Renal pelvis (tissue), 1 donor: ENCODE measurements at regions not wholly inside any gene's neighbourhood (a gene's known extent, or its start where the extent isn't known, plus 50 kb on each side); places are given as distances from the start of the nearest gene placed in this dataset.
"Not testable (repeated sequence)": the region's sequence is repeated elsewhere in the genome, so short reads cannot be mapped to it uniquely, and the experiment has no call there.

Source experiments
- DNase-seq: peaks from one replicate; pipeline ENCODE4 v3.0.0-alpha.2; 2013

DNA sequence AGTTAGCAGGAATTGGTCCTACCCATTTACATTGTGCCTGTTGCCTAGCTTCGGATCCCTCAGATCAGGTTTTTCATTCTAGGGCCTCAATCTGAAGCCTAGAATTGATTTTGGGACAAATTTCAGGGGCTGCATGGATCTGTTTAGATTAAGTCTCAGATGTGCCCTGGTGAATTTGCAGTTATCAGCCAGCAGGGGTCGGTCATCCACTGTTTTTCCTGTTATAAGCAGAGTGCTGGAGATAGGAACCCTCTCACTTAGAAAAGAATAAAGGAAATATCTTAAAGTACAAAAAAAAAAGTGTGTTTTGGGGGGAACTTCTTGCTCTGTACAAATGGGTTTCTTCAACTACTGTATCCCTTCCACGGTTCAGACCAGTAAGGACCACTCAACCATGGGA, 212.5 kb downstream of the BCHE start:
- DNase-seq = no peak

DNA sequence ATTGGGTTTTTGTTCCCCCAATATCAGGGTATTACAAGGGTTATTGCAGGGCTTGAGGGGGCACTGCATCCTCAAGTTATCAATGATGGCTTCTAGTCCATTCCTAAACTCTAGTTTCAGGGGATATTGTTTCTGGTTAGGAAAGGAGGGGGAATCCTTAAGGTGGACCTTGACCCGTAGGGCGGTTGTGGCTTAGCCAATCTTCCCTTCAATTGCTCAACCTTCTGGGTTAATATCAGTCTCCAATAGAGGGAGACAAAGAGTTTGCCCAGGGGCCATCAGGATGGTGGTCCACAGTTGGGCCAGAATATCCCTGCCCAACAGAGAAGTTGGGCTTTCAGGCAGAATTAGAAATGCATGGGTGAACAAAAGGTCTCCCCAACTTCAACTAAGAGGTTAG, 214.9 kb downstream of the BCHE start:
- DNase-seq = no peak

DNA sequence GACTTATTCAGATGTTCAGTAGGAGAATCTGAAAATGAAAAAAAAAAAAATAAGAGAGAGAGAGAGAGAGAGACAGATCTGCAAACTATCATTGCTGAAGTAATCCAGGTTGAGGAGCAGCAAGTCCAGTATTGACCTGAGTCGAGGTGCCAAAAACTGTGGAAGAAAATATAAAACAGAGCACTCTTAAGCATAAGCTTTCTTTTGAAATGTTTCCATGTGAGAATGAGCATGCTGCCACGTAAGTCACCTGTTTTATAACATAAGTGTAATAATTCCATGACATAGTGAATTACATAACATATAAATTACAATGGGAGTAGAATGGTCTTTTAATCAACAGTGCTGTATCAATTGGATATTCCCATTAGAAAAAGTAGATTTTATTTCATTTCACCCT, 218.2 kb downstream of the BCHE start:
- DNase-seq = no peak

DNA sequence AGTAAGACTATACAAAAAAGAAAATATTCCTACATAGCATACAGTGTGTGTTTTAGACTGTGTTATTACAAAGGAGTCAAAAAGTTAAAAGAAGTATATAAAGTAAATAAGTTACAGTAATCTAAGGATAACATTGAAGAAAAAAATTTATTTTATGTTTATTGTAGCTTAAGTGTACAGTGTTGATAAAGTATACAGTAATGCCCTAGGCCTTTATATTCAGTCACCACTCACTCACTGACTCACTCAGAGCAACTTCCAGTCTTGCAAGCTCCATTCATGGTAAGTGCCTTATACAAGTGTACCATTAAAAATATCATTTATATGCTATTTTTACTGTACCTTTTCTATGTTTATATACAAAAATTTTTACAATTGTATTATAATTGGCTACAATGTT, 220.1 kb downstream of the BCHE start:
- no peak for DNase-seq

DNA sequence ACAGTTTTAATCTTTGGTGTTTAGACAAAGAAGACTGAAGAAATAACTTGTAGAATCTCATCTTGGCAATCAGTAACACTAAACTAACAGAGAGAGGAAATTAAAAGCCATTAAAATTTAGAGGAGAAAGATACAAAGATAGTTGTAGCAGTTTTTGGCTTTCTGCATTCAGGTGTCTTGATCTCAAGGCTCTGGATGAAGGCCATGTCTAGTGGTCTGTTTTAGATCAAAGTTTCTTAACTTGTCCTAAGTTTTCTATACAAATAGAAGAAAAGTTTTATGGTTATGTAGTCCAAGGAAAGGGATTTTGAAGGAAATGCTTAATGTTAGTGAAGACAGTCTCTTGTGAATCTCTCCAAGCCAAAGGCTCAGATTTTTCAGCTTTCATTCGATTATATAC, 222.9 kb downstream of the BCHE start:
- DNase-seq = no peak

DNA sequence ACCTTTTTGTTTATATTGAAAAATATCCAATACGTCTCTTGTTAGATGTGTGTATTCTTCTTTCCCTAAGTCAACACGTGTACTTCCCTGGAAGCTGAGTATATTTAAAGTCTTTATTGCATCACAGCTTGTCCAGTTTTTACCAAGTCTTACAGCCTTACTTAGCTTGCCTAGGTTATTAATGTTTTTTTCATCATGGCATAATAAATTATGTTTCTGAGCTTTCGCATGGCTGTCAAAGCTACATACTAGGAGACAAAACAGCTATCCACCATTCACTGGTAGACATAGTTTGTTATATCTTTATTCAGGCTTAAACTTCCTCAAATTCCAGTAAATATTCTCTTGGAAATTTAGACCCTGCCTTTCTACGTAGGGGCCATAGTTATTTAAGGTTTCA, 224.2 kb downstream of the BCHE start:
- DNase-seq = no peak

DNA sequence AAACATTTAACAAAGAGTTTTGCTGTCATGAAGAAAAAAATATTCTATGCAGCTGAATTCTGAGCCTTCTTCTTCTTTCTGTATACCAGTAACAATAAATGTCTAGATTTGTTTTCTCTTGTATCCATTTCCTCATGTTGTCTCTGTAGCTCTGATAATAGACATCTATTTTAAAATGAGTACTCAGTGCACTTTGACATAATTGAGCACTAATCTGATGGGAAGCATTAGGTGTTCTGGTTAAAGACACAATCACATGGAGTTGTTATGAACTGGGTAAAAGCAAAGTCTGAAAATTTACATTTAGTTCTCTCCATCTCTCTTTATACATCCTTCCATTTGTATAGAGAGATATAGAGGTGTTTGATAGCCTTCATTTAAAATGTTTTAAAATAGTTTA, 230.0 kb downstream of the BCHE start:
- no peak for DNase-seq

DNA sequence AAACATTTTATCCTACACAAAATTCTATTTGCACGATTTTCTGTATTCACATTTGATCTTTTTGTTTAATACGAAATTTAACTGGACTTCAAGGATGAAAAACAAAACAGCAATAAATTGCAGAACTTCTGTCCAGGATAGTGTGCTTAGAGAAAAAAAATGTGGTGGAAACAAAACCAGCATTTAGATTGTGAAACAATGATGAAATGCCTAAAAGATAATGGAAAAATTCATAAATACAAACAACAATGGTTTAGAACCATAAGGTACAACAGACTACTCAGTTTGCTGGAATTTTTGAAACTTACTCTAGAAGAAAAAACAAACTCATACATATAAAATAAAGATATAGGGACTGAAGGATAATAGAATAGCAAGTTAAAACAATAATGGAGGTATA, 234.0 kb downstream of the BCHE start:
- no peak for DNase-seq

DNA sequence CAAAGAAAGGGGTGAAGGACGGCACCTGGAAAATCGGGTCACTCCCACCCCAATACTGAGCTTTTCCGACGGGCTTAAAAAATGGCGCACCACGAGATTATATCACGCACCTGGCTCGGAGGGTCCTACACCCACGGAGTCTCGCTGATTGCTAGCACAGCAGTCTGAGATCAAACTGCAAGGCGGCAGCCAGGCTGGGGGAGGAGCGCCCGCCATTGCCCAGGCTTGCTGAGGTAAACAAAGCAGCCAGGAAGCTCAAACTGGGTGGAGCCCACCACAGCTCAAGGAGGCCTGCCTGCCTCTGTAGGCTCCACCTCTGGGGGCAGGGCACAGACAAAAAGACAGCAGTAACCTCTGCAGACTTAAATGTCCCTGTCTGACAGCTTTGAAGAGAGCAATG, 264.7 kb downstream of the BCHE start:
- not testable (repeated sequence) for DNase-seq

DNA sequence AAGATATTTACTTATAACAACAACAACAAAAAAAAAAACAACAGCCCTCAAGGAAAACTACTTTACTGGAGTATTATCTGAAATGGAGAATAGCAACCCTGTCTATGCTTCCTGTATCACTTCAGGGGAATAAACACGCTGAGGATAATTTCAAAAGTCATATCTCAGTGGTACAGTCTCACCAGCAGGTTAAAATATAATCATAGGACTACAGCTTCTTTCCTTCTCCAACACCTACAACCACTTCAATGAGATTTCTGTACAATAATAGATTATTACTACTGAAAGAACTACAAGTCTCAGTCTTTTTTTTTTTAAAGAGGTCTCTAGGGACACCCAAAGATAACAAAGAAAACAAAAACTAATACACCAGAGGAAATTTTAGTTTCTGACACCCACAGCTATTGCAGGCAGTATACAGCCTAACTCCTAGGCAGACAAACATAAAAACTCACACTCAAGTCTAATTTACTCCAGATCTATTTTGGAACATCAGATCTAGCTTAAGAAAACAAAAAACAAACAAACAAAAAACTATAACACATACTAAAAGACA, 268.2 kb downstream of the BCHE start:
- no peak for DNase-seq

DNA sequence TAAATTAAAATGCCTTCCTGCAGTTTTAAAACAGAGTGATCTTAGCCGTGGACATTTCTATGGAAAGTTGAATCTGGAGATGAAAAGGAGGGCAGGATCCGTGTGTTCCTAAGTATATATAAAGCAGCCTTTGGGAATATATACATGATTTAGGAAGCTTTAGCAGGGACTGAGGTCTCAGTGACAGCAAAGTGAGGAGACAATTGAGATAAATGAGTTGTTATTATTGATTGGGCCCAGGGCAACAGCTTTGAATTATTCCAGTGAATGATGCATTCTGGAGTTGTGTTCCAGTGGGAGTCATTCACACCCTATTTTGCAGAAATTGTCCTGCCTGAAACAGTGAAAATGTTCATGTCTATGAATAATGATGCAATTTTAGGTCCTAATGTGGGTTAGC, 281.4 kb downstream of the BCHE start:
- no peak for DNase-seq

DNA sequence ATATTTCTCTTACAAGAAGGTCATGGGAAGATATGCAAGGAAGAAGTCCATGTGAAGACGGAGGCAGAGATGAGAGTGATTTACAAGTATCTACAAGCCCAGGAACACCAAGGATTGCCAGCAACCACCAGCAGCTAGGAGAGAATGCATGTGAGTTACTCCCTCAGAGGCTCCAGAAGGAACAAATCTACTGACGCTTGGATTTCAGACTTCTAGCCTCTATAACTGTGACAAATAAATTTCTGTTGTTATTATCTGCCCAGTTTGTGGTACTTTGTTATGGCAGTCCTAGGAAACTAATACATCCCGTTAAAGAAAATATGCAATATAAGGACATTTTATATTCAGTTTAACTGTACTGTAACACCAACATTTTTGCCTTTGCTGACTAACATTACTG, 283.9 kb downstream of the BCHE start:
- DNase-seq = no peak

DNA sequence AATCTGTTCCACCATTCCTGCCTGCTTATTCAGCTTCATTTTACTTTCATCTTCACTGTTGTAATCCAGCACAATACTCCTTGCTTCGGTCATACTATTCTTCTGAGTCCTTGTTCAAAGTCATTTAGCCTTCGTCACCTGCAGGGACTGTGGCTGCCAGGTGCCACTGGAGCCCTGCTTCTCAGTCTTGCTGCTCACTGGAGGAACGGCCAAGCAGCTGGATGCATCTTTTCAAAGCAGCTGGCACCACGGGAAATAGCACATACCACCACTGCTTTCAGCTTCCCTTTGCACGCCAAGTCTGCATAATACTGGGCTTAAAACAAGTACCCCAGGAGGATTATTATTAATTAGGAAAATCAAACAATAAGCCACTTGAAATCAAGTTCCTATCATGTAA, 287.6 kb downstream of the BCHE start:
- DNase-seq = no peak

DNA sequence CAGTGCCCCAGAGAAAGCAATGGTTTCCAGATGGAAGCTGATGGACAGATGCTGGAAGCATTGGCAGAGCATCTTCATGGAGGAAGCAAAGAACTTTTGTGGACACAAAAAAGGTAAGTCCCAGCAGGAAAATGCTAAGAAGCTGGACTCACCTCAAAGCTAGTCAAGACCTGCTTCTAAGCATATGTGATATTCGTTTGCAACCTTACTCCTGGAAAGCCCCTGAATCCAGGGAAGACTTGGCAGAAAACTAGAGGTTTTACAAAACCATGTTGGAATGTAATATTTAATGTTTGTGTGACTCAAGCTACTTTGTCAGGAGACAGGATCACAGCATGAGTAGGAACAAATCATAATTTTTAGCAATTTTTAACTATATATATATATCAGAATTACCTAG, 288.2 kb downstream of the BCHE start:
- DNase-seq = no peak

DNA sequence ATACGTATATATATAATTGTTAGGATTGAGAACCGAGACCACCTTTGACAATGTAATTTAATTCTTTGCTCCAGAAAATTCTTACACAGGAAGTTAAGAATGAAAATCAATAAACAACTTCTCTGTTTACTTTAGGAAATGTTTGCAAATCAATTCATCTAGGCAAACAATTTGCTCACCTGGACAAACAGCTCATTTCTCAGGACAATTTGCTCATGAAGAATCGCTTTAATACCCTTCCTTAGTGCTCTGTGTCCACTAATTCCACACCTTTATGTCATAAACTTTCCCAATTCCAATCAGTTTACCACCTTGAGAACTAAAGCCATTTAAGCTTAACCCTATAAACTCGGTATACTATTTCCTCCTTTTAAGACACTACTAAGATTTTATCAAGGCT, 292.2 kb downstream of the BCHE start:
- DNase-seq = no peak

DNA sequence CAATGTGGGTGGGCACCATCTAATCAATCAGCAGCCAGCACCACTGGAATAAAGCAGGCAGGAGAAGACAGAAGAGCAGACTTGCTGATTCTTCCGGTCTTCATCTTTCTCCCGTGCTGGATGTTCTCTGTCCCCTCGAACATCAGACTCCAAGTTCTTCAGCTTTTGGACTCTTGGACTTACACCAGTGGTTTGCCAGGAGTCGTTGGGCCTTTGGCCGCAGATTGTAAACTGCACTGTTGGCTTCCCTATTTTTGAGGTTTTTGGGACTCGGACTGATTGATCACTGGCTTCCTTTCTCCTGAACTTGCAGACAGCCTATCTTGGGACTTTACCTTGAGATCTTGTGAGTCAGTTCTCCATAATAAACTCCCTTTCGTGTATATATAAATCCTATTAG, 292.8 kb downstream of the BCHE start:
- DNase-seq = no peak

DNA sequence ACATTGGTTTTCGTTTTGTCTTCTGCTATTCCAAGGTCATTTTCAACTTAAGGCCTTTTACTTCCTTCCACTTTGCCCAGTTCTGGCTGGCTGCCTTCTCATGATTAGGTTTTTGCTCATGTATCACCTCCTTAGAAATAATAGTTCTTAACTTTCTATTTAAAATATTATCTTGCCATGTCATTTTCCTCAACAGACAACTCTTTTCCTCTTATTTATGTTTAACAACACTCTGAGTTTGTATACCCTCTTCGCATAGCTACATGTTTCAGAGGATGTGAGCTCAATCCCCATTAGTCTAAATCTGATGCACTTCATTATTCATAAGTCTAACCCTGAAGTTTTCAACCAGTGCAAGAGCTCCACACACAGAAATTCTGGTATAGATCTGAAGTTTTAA, 299.1 kb downstream of the BCHE start:
- no peak for DNase-seq

DNA sequence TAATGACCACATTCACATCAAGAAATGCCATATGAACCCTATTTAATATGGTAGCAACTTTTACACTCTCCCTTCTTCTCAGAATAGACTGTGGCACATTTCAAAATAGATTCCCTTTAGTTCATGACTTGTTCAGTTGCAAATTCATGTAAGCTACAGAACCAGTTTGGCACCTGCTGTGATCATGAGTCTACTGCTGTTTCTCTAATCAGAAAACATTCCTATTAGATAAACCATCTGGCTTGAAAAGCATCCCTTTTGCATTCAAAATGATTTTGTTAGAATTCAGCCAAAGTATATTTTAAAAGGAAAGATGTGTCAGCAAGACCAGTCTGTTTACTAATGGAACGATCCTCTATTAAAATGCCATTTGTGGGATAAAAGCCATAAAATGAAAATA, 304.4 kb downstream of the BCHE start:
- no peak for DNase-seq

DNA sequence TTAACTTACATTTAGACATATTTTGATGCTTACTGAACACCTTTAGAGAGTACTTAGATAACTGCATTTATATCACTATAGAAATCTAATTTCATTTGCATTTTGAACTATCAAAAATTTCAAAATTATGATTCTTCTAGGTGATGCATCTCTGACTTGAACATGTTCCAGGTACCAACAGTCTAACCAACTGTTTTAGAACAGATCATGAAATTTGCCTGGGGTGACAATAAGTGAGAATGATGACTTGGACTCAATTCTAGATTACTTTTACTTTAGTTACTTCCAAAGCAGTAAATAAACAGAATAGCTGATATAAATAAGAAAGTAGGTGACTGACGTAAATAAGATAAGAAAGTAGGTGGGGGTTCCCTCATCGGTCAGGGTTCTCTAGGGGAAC, 307.8 kb downstream of the BCHE start:
- DNase-seq = no peak

DNA sequence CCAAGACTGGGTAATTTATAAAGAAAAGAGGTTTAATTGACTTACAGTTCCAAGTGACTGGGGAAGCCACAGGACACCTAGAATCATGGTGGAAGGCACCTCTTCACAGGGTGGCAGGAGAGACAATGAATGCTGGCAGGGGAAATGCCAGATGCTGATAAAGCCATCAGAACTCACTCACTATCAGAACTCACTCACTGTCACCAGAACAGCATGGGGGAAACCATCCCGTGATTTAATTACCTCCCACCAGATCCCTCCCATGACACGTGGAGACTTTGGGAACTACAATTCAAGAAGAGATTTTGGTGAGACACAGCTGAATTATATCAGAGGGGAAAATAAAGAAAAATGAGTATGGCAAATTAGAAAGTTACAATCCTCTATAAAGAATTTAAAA, 310.9 kb downstream of the BCHE start:
- no peak for DNase-seq

DNA sequence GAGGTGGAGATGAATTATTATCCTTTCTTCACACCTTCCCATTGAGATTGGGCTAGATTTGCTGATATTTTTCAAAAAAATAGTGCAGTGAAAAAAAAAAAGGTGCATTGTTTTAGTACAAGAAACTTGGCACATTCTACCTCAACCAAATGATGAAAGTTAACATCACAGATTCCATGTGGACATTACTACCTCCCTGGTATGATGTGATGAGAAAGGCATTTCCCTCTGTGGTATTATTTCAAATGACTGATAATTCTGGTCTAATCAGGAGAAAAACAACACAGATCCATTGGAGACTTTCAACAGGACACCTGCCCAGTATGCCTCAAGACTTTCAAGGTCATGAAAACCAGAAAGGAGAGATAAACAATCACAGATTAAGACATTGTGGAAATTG, 313.4 kb downstream of the BCHE start:
- no peak for DNase-seq

DNA sequence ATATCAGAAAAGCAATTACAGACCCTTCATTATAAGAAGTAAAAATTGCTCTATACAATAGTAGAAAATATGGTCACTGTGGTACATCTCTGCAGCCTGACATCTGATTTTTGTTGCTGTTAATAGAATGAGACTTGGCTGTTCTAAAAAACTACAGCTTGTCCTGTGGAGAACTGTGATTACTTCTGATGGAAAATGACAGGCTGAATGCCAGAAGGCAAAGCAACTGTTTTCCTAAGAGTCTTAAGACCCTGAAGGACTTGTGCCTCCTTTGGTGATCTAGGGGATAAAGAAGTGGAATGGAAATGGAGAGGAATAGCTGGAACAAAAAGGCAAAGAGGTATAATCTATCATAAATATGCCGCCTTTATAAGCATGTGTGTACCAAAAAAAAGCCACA, 314.8 kb downstream of the BCHE start:
- no peak for DNase-seq

DNA sequence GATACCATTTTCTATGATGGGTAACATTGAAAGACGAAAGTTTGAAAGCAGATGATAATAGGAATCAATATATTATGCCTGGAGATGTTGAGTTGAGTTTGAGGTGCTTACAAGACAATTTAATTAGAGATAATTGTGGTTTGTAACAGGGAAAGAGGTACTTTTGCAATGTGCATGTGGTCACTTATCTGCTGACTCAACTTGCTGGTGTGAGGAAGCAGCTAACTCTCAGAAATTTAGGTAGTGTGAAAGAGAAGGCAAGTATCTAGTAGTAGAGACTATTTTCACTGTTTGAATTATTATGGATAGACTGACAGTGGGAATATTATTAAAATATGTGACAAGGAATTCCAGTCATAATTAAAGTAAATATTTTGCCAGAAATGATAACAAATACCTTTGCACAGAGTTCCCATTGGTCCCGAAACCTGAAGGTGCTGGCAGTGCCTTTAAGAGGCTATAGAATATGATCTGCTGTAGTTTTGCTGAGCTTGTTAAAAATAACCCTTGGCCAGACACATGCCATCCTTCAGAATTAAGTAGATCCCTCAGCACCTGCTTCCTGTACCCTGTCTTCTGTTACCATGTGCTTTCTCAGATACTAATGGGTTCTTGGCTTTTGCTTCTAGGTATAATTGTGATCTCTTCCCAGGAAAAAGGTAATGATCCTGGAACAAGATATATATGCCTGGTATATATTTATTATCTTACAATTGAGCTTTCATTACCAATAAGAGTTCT, 315.9 kb downstream of the BCHE start:
- DNase-seq = no peak

DNA sequence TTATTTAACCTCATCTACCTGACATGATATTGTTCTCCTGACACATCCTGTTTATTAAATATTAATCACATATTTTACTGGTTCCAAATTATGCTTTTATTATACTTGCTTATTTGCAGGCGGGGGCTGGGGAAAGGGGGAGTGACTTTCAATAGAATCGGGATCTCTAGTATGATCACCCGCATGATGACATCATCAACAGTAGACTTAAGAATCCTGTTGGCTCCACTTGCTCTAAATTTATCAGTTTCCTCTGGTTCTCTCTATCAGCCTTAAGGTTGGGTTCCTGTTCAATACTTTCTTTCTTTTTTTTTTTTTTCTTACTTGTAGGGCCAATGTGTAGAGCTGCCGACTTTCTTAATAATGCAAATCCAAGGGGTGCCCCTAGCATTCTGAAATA, 317.5 kb downstream of the BCHE start:
- DNase-seq = no peak

DNA sequence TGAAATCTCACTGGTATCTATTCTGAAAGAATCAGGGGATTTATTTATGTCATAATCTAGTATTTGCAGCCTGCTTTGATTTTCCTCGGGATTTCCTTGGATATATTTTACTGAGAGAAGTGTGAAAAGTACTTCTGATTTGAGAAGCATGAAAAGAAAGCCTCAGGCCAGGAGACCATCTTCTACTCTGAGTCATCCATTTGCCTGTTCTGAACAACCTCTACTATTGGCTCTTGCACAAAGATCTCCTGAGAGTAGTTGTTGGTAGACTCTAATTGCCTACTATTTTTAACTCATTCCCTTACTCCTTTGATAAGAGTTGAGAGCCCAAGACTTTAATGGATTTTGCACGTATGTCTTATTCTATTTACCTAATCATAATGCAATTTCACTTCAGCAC, 318.9 kb downstream of the BCHE start:
- DNase-seq = no peak
